ENCODE measurements at regions not wholly inside any gene's neighbourhood (a gene's known extent, or its start where the extent isn't known, plus 50 kb on each side); places are given as distances from the start of the nearest gene placed in this dataset.

- TF ChIP-seq POLR2A (IDR thresholded peaks at IDR 0.05; ENCODE audit: low read depth, low read length) (no peak), TAF1 (IDR thresholded peaks at IDR 0.05; ENCODE audit: borderline replicate concordance, low read depth, low read length) (no peak)
These were observed 50.1 kb upstream of the ELN start for GRCh38 chr7:73977619-73978618.
